IPS DF 6.9 (cell line): ENCODE measurements at regions not wholly inside any gene's neighbourhood (a gene's known extent, or its start where the extent isn't known, plus 50 kb on each side); places are given as distances from the start of the nearest gene placed in this dataset.

Experiments
- DNase-seq: peaks from one replicate; pipeline ENCODE4 v3.0.0-alpha.2; 2013; ENCODE audit warnings: low read depth, low spot score
- H3K27ac ChIP-seq: one replicate; pipeline ENCODE4 v1.5.1; 2013; ENCODE audit warnings: low read length, control low read depth
- H3K27me3 ChIP-seq: 2 replicates; pipeline ENCODE4 v1.6.1; 2013; ENCODE audit warnings: mild to moderate bottlenecking, low read length; ENCODE audit not compliant: control insufficient read depth, insufficient read depth
- H3K36me3 ChIP-seq: 2 replicates; pipeline ENCODE4 v1.6.1; 2013; ENCODE audit warnings: low read length; ENCODE audit not compliant: control insufficient read depth, insufficient read depth
- H3K4me1 ChIP-seq: 2 replicates; pipeline ENCODE4 v1.6.1; 2013; ENCODE audit warnings: low read length; ENCODE audit not compliant: control insufficient read depth, insufficient read depth
- H3K4me3 ChIP-seq: 2 replicates; pipeline ENCODE4 v1.5.1; 2013; ENCODE audit warnings: mild to moderate bottlenecking, low read length
- H3K9me3 ChIP-seq: 2 replicates; pipeline ENCODE4 v1.6.1; 2013; ENCODE audit warnings: low read length, inconsistent platforms; ENCODE audit not compliant: control insufficient read depth, insufficient read depth
- WGBS: extraction: QIAGEN DNeasy Blood & Tissue Kit; methylation state at CpG from one replicate; pipeline ENCODE4 v1.1.7; 2013; ENCODE audit warnings: mixed read lengths, missing lambda C conversion rate; ENCODE audit not compliant: insufficient read length, insufficient coverage; 5-methylcytosine and 5-hydroxymethylcytosine counted together

DNA sequence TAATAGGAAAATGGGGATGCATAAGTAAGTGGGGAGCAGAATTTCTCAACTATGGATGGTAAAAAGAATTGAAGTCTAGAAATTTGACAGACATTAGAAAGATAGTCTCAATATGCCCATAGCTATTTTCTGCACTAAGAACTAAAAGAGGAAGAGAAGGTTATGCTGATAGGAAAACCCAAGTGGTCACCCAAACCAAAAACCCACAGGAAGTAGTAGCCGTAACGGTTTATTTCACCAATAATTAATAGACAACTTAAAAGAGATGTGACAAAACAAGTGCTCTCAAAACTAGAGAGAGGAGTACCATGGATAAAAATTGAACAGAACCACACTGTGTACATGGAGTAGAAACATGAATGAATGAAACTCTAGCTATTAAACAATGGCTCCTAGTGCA, 295.4 kb downstream of the FSCB start:
- Histone ChIP-seq H3K36me3 (no peaks in the 10 kb centered on the region), H3K9me3 (no peaks in the 10 kb centered on the region), H3K4me3 (no peak overlapping the region), H3K27me3 (no peaks in the 10 kb centered on the region), H3K27ac (no peak overlapping the region), H3K4me1 (no peaks in the 10 kb centered on the region)
- no CpG with 5 or more reads among the region's 2 CpGs for whole genome bisulfite sequencing
- DNase-seq: no peak

DNA sequence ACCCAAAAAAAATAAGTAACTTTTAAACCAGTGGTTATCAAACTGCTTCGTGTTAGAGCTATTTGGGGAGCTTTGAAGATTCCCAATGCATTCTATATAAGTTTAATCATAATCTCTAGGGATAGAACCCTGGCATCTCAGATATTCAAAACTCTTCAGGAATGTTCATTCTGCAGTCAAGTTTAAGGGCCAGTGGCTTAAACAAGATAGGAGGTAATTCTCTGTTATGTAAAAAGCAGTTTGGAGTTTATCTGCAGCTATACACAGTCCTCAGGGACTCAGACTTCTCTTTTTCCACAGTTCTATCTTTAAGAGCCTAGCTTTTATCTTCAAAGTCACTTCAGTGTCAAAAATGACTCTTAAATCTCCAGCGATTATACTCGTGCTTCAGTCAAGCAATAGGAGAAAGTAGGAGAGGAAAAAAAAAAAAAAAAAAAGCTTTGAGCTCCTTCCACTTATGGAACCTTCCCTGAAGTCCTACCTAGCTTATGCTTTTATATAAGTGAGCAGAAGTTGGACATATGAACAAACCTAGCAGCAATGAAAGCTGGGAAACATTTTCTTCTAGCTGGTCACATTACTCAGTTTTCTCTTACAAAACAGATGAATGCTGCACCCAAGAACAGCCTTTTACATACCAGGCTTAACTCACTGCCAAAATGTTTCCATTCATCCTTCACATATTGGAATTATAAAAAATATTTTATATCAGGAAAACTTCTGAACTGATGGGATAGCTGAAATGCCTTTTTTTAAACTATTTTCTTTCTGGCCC, 302.8 kb downstream of the FSCB start:
- no peak for DNase-seq
- Histone ChIP-seq H3K4me1 (no peaks in the 10 kb centered on the region), H3K27ac (no peak overlapping the region), H3K36me3 (no peaks in the 10 kb centered on the region), H3K27me3 (no peaks in the 10 kb centered on the region), H3K9me3 (no peaks in the 10 kb centered on the region), H3K4me3 (no peak overlapping the region)
- no CpG with 5 or more reads among the region's 3 CpGs for WGBS

DNA sequence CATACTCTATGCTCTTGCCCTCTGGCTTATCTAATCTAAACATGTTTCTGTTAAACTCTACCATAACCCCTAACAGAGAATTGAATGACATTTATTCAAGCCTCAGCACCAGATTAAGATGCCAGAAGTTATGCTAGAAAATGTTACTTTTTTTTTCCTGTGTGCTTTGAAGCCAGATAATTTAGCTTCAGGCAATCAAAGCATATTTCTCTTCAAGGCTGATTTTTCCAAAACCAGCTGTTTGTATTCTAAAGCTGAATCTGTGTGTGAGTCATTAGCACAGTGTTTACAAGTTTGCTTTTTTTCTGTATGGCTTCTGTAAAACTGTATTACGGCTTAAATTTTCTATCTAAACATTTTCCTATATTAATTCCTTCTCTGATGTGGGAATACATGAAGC, 326.1 kb downstream of the FSCB start:
- no peaks in the 10 kb centered on the region for H3K36me3 ChIP-seq
- DNase-seq: no peak
- no peaks in the 10 kb centered on the region for H3K27me3 ChIP-seq
- no peaks in the 10 kb centered on the region for H3K9me3 ChIP-seq
- H3K4me1 ChIP-seq: no peaks in the 10 kb centered on the region
- H3K4me3 ChIP-seq: no peak overlapping the region
- no peak overlapping the region for H3K27ac ChIP-seq
- WGBS: no CpG with 5 or more reads among the region's 1 CpG

DNA sequence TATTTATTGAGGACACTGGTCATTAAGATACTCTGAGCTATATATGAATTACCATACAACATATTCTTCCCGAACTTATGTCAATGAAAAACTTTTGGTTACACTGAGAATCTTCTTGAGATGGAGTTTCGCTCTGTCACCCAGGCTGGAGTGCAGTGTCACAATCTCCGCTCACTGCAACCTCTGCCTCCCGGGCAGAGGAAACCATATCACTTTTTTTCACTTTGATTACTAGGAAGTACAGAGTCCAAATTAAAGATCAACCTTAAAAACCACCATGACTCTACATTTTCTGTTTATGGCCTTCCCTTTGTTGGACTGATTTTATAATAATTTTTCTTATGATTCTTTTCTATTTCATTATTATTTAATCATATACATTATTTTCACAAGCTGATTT, 336.5 kb downstream of the FSCB start:
- no peaks in the 10 kb centered on the region for H3K36me3 ChIP-seq
- no peaks in the 10 kb centered on the region for H3K9me3 ChIP-seq
- H3K27ac ChIP-seq: no peak overlapping the region
- WGBS: no CpG with 5 or more reads among the region's 4 CpGs
- no peak overlapping the region for H3K4me3 ChIP-seq
- H3K27me3 ChIP-seq: no peaks in the 10 kb centered on the region
- no peak for DNase-seq
- no peaks in the 10 kb centered on the region for H3K4me1 ChIP-seq

DNA sequence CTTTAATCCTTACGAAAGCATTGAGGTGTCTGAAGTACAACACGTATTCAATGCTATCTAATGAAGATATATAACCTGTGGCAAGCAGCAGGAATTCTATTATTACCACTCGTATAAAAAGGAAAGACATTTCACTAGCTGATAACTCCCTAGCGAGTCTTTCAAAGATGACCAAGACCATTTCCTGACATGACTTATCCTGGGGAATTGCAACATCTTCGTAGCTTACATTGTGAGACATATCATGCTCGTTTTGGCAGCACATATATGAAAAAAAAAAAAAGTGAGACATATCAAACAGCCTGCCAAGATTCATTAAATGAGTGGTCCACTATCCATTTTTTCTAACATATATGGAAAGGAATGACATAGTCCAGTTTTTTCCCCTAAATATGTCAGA, 337.0 kb downstream of the FSCB start:
- no CpG with 5 or more reads among the region's 6 CpGs for WGBS
- H3K36me3 ChIP-seq: no peaks in the 10 kb centered on the region

DNA sequence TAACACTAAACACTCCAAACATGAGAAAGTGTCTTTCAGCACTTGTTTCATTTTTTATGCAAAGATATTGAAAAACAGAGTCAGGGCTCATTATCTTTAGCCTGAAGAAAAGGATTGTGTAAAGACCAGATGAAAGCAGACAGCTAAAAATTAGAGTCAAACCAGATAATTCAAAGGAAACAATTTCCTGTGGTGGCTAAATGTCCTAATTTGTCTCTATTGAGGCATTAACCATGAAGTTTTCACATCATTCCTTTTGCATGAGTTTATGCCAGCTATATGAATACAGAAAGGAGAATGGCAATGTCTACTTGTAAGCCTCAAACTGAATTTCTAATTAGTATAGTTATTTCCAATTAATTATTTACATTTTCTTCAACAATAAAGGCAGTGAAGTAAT, 338.5 kb downstream of the FSCB start:
- Histone ChIP-seq H3K27ac (no peak overlapping the region), H3K36me3 (no peaks in the 10 kb centered on the region)
- DNase-seq: no peak

More for the DNA sequence above, 337.0 kb downstream of the FSCB start:
- no peak overlapping the region for H3K4me3 ChIP-seq
- H3K4me1 ChIP-seq: no peaks in the 10 kb centered on the region
- no peak for DNase-seq
- H3K9me3 ChIP-seq: no peaks in the 10 kb centered on the region
- no peaks in the 10 kb centered on the region for H3K27me3 ChIP-seq
- no peak overlapping the region for H3K27ac ChIP-seq

DNA sequence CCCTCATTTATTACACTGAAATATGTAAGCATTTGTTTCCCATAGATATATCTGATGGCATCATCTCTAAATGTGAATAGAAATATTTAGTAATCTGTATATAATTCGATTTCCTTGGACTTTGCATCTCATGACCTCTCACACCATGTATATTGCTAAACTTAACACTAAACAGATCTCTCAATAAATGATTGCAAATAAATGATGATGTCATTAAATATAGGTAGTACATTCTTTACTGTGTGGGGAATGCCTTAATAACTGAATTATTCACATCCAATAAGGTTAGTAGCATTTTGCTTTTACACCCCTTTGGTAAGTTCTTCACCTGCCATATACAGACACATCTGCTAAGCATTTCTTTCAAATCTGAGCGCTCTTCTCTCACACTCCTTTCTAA, 340.5 kb downstream of the FSCB start:
- H3K4me1 ChIP-seq: no peaks in the 10 kb centered on the region
- H3K4me3 ChIP-seq: no peak overlapping the region
- no peaks in the 10 kb centered on the region for H3K27me3 ChIP-seq
- no peak for DNase-seq
- H3K9me3 ChIP-seq: no peaks in the 10 kb centered on the region
- no CpG with 5 or more reads among the region's 2 CpGs for WGBS
- H3K27ac ChIP-seq: no peak overlapping the region
- H3K36me3 ChIP-seq: no peaks in the 10 kb centered on the region

More for the DNA sequence above, 338.5 kb downstream of the FSCB start:
- Histone ChIP-seq H3K4me1 (no peaks in the 10 kb centered on the region), H3K9me3 (no peaks in the 10 kb centered on the region), H3K4me3 (no peak overlapping the region), H3K27me3 (no peaks in the 10 kb centered on the region)

DNA sequence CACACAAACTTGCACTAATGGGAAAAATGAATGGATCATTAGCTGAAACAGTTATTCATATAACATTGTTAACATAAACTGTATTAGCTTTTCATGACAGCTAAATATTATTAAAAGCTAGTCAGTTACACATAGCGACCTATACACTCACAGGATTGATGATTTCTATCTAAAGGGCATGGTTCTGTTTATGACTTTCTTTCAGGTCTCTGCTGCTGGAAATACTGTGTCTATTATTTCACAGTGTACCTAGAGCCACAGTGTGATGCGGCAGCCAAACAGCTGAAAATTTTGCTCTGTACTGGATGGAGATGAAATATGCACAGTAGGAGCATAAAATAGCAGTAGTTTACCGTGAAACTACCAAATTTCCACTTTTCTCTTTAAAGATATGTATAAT, 341.1 kb downstream of the FSCB start:
- no peaks in the 10 kb centered on the region for H3K4me1 ChIP-seq
- H3K27ac ChIP-seq: no peak overlapping the region
- no peaks in the 10 kb centered on the region for H3K27me3 ChIP-seq
- no peak overlapping the region for H3K4me3 ChIP-seq
- H3K36me3 ChIP-seq: no peaks in the 10 kb centered on the region
- no CpG with 5 or more reads among the region's 3 CpGs for WGBS
- DNase-seq: no peak
- no peaks in the 10 kb centered on the region for H3K9me3 ChIP-seq

DNA sequence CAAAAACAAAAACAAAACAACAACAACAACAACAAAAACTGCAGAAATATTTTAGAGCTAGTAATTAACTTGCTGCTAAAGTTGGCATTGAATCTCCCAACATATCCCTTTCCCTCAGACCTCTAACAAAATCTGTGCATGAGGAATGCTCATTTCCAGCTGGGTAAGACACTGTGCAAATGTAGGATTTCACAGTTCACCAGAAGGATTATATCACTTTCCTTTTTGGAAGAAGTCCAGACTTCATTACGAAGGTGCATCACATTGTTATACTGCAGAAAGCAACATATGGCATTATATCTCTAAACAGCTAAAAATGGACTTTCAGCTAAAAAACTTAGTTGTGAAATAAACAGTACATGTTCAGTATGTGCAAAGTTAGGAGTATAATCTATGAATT, 341.8 kb downstream of the FSCB start:
- no peaks in the 10 kb centered on the region for H3K36me3 ChIP-seq
- no peaks in the 10 kb centered on the region for H3K9me3 ChIP-seq
- no peaks in the 10 kb centered on the region for H3K27me3 ChIP-seq
- H3K27ac ChIP-seq: no peak overlapping the region
- H3K4me1 ChIP-seq: no peaks in the 10 kb centered on the region
- no peak overlapping the region for H3K4me3 ChIP-seq
- no peak for DNase-seq
- no CpG with 5 or more reads among the region's 1 CpG for WGBS

DNA sequence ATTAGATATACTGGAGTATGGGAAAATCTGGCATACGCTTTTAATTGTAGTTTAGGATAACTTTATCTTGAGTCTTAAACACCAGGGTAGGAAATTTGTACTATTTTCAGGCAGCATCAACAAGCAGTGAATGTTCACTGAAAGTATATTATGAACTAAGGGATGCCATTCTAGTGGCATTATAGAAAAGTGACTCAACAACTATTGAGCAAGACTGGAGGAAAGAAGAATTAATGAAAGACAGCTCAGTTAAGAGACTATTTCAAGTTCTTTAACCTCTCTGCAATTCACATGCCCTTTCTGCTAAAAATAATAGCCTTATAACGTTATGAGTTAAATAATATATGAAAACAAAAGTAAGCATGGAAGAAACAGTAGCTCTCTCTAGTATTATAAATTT, 343.1 kb downstream of the FSCB start:
- Histone ChIP-seq H3K36me3 (no peaks in the 10 kb centered on the region), H3K9me3 (no peaks in the 10 kb centered on the region), H3K27me3 (no peaks in the 10 kb centered on the region), H3K27ac (no peak overlapping the region), H3K4me1 (no peaks in the 10 kb centered on the region), H3K4me3 (no peak overlapping the region)
- no peak for DNase-seq
- 100% methylated on average over 1 of the region's 2 CpGs for WGBS

DNA sequence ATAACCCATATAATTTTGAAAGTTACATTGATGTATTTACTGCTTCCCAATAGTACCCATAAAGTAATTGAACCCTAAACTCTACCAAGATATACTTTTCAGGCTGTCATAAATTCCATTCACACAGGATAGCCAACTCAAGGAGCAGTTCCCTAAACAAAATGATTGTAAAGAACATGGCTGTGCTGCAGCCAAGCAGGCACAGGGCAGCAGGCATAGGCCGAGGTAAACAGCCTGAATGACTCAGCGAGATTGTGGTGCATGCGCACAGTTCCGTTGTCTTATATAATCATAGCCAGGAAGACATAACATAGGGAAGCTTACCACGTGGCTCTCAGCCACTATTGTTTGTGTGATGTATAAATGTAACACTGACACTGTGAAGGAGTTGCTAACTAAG, 344.9 kb downstream of the FSCB start:
- Histone ChIP-seq H3K4me3 (no peak overlapping the region), H3K27me3 (no peaks in the 10 kb centered on the region), H3K4me1 (no peaks in the 10 kb centered on the region), H3K9me3 (no peaks in the 10 kb centered on the region), H3K27ac (no peak overlapping the region), H3K36me3 (no peaks in the 10 kb centered on the region)
- no peak for DNase-seq
- no CpG with 5 or more reads among the region's 5 CpGs for WGBS
